HG03025 (cell line): ENCODE measurements at regions not wholly inside any gene's neighbourhood (a gene's known extent, or its start where the extent isn't known, plus 50 kb on each side); places are given as distances from the start of the nearest gene placed in this dataset.
"Not testable (repeated sequence)": the region's sequence is repeated elsewhere in the genome, so short reads cannot be mapped to it uniquely, and the experiment has no call there.

Experiments used
- ATAC-seq: cut with Tn5 transposase; IDR thresholded peaks from one replicate; pipeline ENCODE4 v1.9.1; 2021; ENCODE audit warnings: mild to moderate bottlenecking, moderate library complexity; ENCODE audit not compliant: unreplicated experiment, low FRiP score

DNA sequence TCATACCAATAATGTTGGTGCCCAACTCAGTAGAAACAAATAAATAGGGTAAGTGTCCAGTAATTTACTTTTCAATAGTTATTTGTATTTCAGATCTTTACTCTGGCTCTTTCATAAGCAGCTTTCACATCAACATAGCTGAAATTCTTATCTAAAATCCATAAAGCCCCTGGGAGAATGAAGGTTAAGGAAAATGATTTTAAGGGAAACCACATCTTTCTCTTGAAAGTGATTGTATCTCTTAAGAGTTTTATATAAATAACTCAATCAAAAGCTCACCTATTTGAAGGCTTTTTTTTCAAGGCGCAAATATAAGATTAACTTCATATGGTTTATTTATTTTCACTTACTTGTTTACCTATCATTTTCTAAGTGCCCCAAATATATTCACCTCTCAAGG is 324.4 kb downstream of the HGF start:
- no peak for ATAC-seq

DNA sequence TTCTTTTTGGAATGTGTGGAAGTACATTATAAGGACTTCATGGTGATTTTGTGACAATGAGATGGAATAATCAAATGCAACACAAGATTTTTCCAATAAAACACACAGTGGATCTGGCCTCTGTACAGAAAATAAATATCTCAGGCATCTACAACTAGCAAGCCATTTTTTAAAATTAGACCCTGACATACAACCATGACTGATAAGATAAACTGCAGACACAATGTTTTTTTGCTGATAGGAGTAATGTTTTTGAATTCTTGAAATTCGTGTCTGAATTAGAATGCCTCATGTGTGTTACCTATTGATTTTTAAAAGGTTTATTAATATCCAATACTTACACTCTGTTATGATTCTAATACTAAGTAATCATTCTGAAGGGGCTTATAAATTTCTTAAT is 328.1 kb downstream of the HGF start:
- no peak for ATAC-seq

DNA sequence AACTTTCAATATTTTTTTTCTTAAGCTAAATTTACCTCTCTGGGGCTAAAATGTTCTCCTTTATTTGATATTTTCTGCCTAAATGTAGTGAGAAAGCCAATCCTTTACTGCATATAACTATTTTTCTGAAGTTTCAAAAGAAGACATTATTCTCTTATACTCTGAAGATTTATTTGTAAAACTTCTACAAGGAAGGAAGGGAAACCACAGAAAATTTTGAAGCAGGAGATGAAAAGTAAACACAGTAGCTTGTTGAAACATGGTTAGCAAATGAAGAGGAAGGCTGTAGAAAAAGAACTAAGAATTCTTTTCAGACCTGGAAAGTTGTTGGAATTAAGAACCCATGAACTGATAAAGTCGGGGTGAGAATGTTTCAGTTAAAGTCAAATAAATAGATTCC is 330.3 kb downstream of the HGF start:
- ATAC-seq: no peak

DNA sequence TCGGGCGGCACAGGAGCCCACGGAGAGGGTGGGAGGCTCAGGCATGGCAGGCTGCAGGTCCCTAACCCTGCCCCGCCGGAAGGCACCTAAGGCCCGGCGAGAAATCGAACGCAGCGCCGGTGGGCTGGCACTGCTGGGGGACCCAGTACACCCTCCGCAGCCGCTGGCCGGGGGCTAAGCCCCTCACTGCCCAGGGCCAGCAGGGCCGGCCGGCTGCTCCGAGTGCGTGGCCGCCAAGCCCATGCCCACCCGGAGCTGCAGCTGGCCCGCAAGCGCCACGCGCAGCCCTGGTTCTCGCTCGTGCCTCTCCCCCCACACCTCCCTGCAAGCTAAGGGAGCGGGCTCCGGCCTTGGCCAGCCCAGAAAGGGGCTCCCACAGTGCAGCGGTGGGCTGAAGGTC is 332.7 kb downstream of the HGF start:
- ATAC-seq: not testable (repeated sequence)

DNA sequence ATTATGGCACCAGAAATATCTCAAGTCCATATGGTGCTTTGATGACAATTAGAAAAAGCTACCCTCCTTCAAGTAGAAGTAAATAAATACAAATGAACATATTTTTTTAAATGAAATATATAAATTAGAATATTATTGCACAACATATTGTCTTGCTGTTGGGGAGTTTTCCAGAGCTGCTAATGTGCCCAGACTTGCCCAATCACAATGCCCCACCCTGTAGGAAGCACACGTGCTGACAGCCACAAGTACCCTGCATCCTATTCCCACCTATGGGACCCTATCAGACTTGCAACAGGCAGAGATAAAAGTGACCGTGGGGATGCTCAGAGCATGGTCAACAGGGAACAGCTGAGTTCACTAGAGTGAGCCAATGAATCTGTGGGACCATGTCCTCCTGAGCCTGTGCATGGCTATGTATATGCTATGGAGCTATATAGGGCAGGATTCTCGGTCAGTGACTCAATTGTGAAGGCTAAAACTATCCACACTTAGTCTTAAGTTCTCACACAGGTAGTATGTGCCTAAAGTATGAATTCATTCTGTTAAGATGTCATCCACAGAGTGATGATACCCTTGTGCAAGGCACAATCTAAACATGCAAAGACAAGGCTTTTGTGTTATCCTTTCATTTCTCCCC is 336.0 kb downstream of the HGF start:
- ATAC-seq: no peak

DNA sequence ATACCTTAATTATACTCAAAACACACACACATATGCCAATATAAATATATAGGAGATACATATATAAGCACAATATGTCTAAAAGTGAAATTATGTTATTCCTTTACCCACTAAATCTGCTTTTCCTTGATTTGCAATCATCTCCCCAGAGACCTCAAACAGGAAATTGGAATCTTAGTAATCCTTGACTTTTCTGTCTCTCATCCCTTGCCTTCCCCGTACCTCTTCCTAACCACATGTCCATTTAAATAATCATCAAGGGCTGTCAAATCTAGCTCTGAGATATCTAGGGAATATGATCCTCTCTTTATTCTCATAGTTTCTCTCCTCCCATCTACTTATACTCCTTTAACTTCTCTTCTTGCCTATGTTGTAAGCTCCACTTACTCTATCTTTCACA is 336.6 kb downstream of the HGF start:
- ATAC-seq: no peak

DNA sequence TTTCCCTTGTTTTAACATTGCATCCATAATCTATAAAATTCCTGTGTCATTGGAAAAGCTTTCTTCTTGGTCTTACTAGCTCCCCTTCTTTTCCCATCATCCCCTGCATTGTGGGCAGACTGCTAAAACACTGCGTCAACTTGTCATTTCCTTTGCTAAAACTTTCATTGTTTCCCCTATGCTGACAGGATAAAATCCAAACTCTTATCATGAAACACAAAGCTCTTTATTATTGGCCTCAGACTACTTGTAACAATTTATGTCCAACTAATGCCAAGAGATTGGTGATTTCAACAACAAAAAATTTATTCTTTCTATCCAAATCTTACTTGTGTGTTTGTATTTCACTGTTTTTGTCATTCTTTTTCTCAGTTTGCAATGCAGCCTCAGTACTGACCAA is 339.1 kb downstream of the HGF start:
- ATAC-seq: no peak

DNA sequence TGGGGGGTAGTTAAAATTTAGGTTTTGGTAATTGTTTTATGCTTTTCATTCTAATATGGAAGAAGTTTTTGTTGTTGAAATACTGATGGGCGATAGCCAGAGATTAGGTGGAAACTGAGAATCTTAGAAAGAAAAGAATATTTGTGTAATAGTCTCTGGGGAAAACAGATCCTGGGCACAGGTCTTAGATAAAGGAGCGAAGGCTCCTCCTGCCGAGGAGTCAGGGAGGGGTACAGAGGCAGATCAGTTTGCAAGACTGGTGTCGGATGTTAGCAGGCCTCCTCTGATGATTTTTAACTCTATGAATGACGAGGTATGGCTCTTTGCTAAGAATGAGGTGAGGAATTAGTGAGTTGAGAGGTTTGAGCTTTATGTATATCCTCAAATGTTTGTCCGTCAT is 339.7 kb downstream of the HGF start:
- no peak for ATAC-seq

DNA sequence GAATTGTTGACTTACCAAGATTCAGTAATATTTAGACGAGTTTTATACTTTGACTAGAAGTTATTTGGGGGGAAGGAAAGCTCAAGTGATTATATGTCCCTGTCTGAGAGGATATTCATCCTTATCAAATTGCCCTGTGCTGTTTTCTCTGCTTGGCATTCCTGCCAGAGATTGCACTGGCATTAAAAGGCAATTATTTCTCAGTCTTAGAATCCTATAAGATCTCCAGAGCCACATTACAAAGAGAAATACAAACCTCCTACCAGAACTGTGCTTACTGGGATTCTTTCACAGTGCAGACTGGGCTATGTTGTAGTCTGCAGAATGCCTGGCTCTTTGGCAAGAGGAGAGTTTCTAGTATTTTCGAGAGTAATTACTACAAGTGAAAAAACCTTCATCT is 342.4 kb downstream of the HGF start:
- no peak for ATAC-seq

DNA sequence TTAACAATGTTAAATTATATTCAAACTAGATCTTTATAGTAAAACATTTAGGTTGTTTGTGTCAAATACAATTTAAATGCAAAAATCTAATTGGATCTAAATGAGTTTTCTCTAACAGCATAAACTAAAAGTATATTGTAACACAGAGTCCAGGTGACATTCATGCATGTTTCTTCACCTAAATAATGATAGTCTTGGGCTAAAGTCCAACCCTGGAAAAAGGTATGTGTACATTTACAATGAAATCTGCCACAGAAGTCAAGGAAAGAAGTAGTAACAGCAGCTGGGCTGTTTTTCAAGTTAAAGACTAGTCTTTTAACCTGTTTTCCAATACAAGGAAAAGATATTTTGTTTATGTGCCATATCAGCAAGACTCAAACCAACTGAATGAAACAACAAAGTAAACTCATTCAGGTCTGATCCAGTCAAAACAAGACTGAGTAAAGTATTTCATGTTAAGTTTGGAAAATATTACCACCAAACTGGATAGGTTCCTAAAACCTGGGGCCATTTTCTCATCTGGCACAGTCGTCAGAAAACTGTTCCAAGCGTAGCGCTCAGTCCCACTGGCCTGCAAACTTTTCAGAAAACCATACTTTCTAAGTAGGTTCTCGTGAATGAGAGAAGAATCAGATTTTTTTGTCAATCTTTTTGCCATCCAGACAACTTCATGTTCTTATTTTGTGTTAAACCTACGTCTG is 349.2 kb downstream of the HGF start:
- no peak for ATAC-seq

DNA sequence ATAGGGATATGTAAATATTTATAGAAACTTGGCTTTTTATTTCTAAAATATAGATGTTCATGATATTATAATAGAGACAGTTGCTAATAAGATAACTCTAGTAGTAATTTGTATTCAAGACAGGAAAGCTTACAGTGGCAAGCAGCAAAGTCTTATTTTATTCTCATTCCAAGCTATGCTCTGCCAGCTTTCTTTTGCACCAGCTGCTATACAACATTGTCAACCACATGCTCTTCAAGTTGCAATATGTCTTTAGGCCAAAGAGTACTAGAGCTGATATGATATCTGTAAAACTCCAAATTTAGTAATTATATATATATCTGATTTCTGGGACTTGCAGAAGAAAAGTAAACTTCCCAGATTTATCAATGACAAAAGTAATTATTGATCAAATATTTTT is 350.1 kb downstream of the HGF start:
- ATAC-seq: no peak

DNA sequence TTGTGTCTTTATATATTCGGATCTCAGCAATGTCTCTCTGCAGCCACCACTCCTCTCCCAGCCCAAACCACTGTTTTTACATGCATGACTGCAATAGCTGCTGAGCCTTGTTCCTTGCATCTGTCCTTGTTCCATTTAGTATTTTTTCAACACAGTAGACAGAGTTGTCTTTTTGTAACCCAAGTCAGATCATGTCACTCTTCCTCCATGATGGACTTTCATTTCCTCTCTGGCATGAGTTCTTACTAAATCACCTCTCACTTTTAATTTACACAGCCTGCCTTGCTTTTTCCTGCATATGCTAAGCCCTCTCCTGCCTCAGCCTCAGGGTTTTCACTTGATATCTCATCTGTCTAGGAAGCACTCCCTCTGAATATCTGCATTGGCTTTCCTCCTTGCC is 353.2 kb downstream of the HGF start:
- no peak for ATAC-seq

DNA sequence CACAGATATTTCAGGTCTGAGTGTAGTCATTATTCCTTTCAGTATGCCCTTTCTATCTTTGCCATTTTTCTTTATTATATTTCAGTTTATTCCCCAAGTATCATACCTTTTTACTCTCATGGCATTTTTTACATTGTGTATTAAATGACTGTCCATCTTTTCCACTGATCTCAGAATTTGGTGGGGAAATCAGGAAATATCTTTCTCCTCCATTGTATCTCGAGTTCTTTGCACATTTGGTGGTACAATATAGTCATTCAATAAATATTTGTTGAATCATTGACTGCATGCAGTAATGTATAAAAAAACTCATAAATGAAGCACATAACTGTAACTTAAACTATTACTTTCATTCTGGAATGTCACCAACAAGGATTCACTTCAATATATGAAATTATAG is 354.7 kb downstream of the HGF start:
- no peak for ATAC-seq

DNA sequence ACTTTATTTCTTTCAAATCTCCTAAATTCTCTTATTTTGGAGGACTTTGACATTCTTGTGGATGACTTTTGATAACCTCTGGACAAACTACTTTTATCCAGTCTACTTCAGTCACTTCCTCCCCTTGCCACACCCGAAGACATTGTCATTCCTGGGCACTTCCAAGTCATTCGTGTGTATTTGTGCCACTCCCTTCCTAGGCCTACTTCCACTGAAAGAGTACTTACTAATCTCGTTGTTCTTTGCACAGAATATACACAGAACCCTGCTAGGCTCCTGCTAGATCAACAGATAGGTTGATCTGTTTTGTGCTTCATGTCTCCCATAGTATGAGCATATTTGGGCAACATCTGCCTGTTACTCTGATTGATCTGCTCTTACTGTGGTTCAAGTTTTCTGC is 355.4 kb downstream of the HGF start:
- no peak for ATAC-seq

DNA sequence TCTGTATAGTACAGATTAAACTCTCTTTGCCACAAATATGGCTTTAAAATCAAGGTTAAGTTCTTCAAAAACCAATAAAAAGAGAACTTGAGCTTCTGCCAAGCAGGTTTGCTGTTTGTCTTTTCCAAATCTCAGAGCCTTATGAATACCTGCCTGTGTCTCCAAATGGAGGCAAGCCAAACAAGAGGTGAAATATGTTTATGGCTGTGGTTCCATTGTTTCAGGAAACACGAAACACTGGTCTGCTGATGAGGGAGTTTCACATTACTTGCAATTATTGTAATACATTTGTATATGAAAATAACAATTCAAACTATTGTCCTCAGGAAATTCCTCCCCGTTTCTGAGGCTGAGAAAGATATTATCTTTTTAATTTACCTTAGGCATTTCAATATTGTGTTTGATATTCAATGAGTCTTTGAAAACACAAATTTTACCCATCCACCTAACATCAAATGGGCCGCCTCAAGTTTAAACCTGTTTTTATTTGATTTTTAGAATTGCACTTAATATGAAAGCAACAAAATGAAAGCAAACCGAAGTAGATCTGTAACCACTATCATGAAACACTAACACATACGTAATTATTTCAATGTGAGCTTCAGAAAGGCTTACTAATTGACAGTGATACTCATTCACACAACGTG is 359.3 kb downstream of the HGF start:
- no peak for ATAC-seq

DNA sequence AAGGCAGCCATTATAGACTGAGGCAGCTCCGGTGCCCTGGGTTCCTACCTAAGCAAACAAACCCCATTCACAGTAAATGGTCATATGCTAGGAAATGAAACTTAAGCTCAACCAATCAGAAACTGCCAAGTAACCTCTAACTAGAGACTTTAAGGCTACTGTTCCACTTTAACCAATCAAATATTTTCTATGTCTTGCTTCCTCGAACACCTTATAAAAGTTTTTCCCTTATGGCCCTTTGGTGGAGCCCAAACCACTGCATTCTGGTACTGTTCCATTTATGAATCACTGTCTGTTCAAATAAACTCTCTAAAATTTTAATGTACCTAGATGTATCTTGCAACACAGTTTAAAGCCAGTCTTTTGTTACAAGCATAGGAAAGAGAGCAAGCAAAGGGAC is 361.1 kb downstream of the HGF start:
- ATAC-seq: no peak

DNA sequence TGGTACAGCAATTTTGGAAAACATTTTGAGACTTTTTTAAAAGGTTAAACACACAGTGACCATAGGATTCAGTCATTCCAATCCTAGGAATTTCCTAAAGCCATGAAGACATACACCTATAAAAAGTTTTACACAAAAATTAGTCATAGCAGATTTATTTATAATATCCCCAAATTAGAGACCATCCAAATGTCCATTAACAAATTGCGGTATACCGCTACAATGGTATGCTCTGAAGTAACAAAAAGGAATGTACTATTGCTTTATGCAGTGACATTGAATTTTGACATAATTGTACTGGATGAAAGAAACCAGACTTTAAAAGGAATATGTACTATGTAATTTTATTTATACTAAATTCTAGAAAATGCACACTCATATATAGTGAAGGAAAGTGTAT is 362.8 kb downstream of the HGF start:
- no peak for ATAC-seq

DNA sequence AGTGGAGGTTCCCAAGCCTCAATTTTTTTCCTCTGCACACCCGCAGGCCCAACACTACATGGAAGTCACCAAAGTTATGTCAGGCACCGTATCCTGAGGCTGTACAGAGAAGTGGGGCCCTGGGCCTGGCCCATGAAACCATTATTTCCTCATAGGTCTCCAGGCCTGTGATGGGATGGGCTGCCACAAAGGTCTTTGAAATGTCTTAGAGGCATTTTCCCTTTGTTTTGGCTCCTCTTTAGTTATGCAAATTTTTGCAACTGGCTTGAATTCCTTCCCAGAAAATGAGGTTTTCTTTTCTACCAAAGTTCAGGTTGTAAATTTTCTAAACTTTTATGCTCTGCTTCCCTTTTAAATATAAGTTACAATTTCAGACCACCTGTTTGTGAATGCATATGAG is 365.2 kb downstream of the HGF start:
- ATAC-seq: no peak

DNA sequence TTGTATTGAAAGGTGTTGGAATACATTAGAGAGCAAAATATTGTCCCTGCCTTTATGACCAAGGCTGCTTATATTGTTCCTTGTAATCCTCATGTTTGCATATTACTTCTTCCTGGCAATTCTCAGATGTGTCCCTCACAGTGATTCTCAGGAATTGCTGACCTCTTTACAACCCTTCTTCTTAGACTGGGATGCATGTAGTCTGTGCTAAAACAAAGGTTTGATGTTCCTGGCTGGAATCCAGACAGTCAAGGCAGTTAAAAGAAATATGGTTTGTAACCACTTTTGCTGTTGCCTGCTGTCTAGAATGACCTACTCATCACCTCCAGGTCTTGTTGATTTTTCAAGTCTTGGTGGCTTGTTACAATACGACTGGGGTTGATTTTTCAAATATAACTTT is 367.6 kb downstream of the HGF start:
- ATAC-seq: no peak

DNA sequence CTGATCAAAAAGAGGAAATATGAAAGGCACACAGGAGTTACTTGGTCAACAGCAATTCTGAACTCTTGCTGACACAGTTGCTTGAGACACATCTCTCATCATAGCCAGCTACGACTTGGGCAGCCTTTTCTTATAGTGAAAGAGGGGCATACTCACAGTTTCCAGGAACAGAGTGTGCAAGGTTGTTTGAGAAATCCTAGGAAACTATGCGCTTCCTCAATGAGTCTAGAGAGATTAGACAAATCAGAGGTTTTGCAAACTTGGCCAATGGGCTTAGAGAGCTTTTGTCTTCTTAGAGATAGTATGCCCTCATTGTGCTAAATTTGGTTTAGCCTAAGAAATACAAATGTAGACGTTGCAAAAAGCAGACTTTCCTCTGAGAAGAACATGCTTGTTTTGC is 370.4 kb downstream of the HGF start:
- ATAC-seq: no peak

DNA sequence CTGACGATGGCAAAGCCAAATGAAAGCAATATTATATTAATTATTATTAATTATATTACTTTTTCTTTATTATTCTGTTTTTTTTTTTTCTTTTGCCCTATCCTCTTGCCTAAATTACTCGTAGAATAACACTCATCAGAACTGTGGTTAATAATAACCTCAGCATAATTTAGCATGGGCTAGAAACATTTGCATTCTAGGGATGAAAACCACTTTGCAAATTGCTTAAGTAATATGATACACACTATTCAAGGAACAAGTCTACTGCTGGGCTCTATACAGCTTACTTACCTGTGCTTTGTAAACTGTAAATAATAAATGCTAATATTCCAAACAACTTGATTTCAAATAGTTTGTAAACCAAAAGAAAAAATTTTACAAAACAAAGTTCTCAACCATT is 375.8 kb downstream of the HGF start:
- ATAC-seq: no peak

DNA sequence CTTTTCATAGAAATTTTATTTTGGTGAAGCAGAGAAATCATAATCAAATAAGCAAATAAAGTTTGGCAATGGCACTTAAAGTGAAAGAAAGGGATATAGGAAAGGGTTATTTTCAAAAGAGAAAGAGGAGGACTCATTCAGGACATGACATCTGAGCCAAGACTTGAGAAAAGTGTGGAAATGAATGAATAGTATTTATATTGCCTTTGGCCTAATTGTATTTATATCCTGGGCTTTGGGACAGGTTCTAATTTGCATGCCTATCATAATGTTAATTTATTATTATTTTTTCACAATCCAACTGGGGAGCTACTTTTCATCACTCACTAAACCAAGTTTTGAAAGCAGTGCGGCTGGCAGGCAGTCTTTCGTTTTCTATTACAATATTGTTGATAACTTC is 376.8 kb downstream of the HGF start:
- no peak for ATAC-seq
